Trophoblast cell (in vitro differentiated cells and primary cell): ENCODE measurements at regions not wholly inside any gene's neighbourhood (a gene's known extent, or its start where the extent isn't known, plus 50 kb on each side); places are given as distances from the start of the nearest gene placed in this dataset.

ENCODE experiments used
- DNase-seq, 2 donors: peaks; one replicate each; pipeline ENCODE4 v3.0.0-alpha.2; 2016
- H2AFZ ChIP-seq: 2 replicates; pipeline ENCODE4 v1.6.1; 2013; ENCODE audit warnings: low read length, moderate library complexity, mild to moderate bottlenecking; ENCODE audit not compliant: insufficient read depth, poor library complexity
- H2AK5ac ChIP-seq: 2 replicates; pipeline ENCODE4 v1.6.1; 2013; ENCODE audit warnings: mild to moderate bottlenecking, low read length
- H2BK120ac ChIP-seq: 2 replicates; pipeline ENCODE4 v1.6.1; 2013; ENCODE audit warnings: low read length, mild to moderate bottlenecking, moderate library complexity; ENCODE audit not compliant: insufficient read depth, poor library complexity
- H2BK12ac ChIP-seq: 2 replicates; pipeline ENCODE4 v1.6.1; 2013; ENCODE audit warnings: mild to moderate bottlenecking, low read length, moderate library complexity
- H2BK5ac ChIP-seq: 2 replicates; pipeline ENCODE4 v1.6.1; 2013; ENCODE audit warnings: low read length, low read depth, moderate library complexity, mild to moderate bottlenecking; ENCODE audit not compliant: poor library complexity
- H3K14ac ChIP-seq: 2 replicates; pipeline ENCODE4 v1.6.1; 2013; ENCODE audit warnings: mild to moderate bottlenecking, low read length
- H3K18ac ChIP-seq: 2 replicates; pipeline ENCODE4 v1.6.1; 2013; ENCODE audit warnings: mild to moderate bottlenecking, low read length
- H3K23ac ChIP-seq: 2 replicates; pipeline ENCODE4 v1.6.1; 2013; ENCODE audit warnings: low read length
- H3K27ac ChIP-seq: 2 replicates; pipeline ENCODE4 v1.5.1; 2013; ENCODE audit warnings: low read depth, mild to moderate bottlenecking, inconsistent platforms, low read length, moderate library complexity
- H3K27me3 ChIP-seq: 2 replicates; pipeline ENCODE4 v1.6.1; 2013; ENCODE audit warnings: inconsistent platforms, mild to moderate bottlenecking, low read length, moderate library complexity; ENCODE audit not compliant: insufficient read depth
- H3K36me3 ChIP-seq, 2 experiments: 1 replicate in 1 of 2; 2 replicates in 1 of 2; pipeline ENCODE4 v1.6.1; 2013; ENCODE audit warnings: low read length in 2 of 2, mild to moderate bottlenecking in 2 of 2, moderate library complexity in 1 of 2; ENCODE audit not compliant: insufficient read depth in 2 of 2, control insufficient read depth in 1 of 2
- H3K4ac ChIP-seq: 2 replicates; pipeline ENCODE4 v1.6.1; 2013; ENCODE audit warnings: low read depth, mild to moderate bottlenecking, low read length, moderate library complexity
- H3K4me1 ChIP-seq, 2 experiments: 1 replicate in 1 of 2; 2 replicates in 1 of 2; pipeline ENCODE4 v1.6.1; 2013; ENCODE audit warnings: low read length in 2 of 2, mild to moderate bottlenecking in 2 of 2, moderate library complexity in 1 of 2; ENCODE audit not compliant: insufficient read depth in 2 of 2, control insufficient read depth in 1 of 2
- H3K4me2 ChIP-seq: 2 replicates; pipeline ENCODE4 v1.6.1; 2013; ENCODE audit warnings: inconsistent platforms, mild to moderate bottlenecking, low read length, moderate library complexity
- H3K4me3 ChIP-seq: 2 replicates; pipeline ENCODE4 v1.5.1; 2013; ENCODE audit warnings: mild to moderate bottlenecking, low read depth, low read length, inconsistent platforms
- H3K79me1 ChIP-seq: one replicate; pipeline ENCODE4 v1.6.1; 2013; ENCODE audit warnings: low read length
- H3K79me2 ChIP-seq: 2 replicates; pipeline ENCODE4 v1.6.1; 2013; ENCODE audit warnings: low read length, mild to moderate bottlenecking; ENCODE audit not compliant: control insufficient read depth, insufficient read depth, poor library complexity
- H3K9ac ChIP-seq: 2 replicates; pipeline ENCODE4 v1.6.1; 2013; ENCODE audit warnings: mild to moderate bottlenecking, low read length
- H3K9me3 ChIP-seq: 2 replicates; pipeline ENCODE4 v1.6.1; 2013; ENCODE audit warnings: low read depth, mild to moderate bottlenecking, control low read depth, inconsistent platforms, low read length; ENCODE audit not compliant: insufficient read depth
- H4K12ac ChIP-seq: 2 replicates; pipeline ENCODE4 v1.6.1; 2013; ENCODE audit warnings: low read depth, mild to moderate bottlenecking, low read length, moderate library complexity
- H4K8ac ChIP-seq: 2 replicates; pipeline ENCODE4 v1.6.1; 2013; ENCODE audit warnings: low read depth, mild to moderate bottlenecking, low read length, moderate library complexity
- H4K91ac ChIP-seq: one replicate; pipeline ENCODE4 v1.6.1; 2013; ENCODE audit warnings: low read depth, mild to moderate bottlenecking, low read length, moderate library complexity
- WGBS: extraction: QIAGEN DNeasy Blood & Tissue Kit; methylation state at CpG from one replicate; pipeline ENCODE4 v1.1.7; 2013; ENCODE audit warnings: missing lambda C conversion rate; ENCODE audit not compliant: insufficient read length, insufficient coverage; ENCODE audit errors: extremely low coverage; 5-methylcytosine and 5-hydroxymethylcytosine counted together

GRCh38 chr6:14757014-14757413 is 488.9 kb upstream of the JARID2 start:
- H2AK5ac ChIP-seq, result no peak overlapping the region
- no peak overlapping the region for H2BK12ac ChIP-seq
- no peak overlapping the region for H4K12ac ChIP-seq
- no CpG with 5 or more reads among the region's 1 CpG for WGBS
- H3K14ac ChIP-seq, result no peak overlapping the region
- no peaks in the 10 kb centered on the region for H3K9me3 ChIP-seq
- DNase-seq, result no peak
- H3K4me2 ChIP-seq, result no peak overlapping the region
- no peaks in the 10 kb centered on the region for H3K79me2 ChIP-seq
- H2BK5ac ChIP-seq, result no peak overlapping the region
- H3K27me3 ChIP-seq, result no peaks in the 10 kb centered on the region
- H4K8ac ChIP-seq, result no peak overlapping the region
- H2BK120ac ChIP-seq, result no peak overlapping the region
- no peak overlapping the region for H2AFZ ChIP-seq
- no peak overlapping the region for H3K4me3 ChIP-seq
- H3K79me1 ChIP-seq, result no peaks in the 10 kb centered on the region
- H3K27ac ChIP-seq, result no peak overlapping the region
- no peak overlapping the region for H3K23ac ChIP-seq
- no peaks in the 10 kb centered on the region for H3K4me1 ChIP-seq
- no peaks in the 10 kb centered on the region for H3K36me3 ChIP-seq
- H3K18ac ChIP-seq, result no peak overlapping the region
- H3K4ac ChIP-seq, result no peak overlapping the region
- H4K91ac ChIP-seq, result no peak overlapping the region
- no peak overlapping the region for H3K9ac ChIP-seq

GRCh38 chr6:14757418-14757817 is 488.5 kb upstream of the JARID2 start:
- Histone ChIP-seq H3K18ac (no peak overlapping the region), H3K4me2 (no peak overlapping the region), H3K23ac (no peak overlapping the region), H2BK12ac (no peak overlapping the region), H3K79me1 (no peaks in the 10 kb centered on the region), H2BK5ac (no peak overlapping the region), H4K91ac (no peak overlapping the region), H3K79me2 (no peaks in the 10 kb centered on the region), H3K4me1 (no peaks in the 10 kb centered on the region), H2AK5ac (no peak overlapping the region), H4K8ac (no peak overlapping the region), H3K36me3 (no peaks in the 10 kb centered on the region), H3K14ac (no peak overlapping the region), H4K12ac (no peak overlapping the region), H3K4ac (no peak overlapping the region), H3K27ac (no peak overlapping the region), H3K27me3 (no peaks in the 10 kb centered on the region), H2BK120ac (no peak overlapping the region), H2AFZ (no peak overlapping the region), H3K9me3 (no peaks in the 10 kb centered on the region), H3K4me3 (no peak overlapping the region), H3K9ac (no peak overlapping the region)
- no peak for DNase-seq
- WGBS, result no CpG with 5 or more reads among the region's 1 CpG

DNA sequence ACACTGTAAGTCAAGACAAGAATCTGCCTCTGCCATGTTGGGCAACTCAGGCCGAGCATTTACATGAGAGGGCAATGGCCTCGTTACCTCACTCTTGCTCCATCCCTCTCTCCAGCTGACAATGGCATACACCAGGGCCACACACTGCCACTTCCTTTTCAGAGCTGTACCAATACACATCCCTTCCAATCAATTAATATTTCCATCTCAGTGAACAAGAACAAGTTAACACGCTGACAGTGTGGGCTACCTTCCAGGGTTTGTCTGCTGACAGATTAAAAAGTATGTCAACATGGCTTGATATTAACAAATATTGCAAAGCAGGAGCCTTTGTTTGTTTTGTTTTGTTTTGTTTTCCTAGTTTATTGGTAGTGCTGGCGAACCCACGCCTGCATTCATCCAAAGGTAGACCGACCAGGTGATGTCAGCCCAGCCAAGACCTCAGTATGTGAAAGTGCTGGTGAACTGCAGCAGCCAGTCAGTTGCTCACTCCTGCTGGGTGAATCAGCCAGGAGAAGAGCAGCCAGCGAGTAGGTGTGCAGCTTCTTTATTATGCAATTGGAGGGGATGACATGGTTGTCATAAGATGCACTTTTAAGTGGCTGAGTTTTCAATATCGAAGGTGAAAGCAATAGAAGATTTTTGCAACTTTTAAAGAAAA is 487.3 kb upstream of the JARID2 start:
- Histone ChIP-seq H3K27me3 (no peaks in the 10 kb centered on the region), H2AK5ac (no peak overlapping the region), H4K91ac (no peak overlapping the region), H3K27ac (no peak overlapping the region), H2BK12ac (no peak overlapping the region), H3K79me2 (no peaks in the 10 kb centered on the region), H3K9me3 (no peaks in the 10 kb centered on the region), H3K4ac (no peak overlapping the region), H4K8ac (no peak overlapping the region), H3K4me3 (no peak overlapping the region), H3K79me1 (no peaks in the 10 kb centered on the region), H3K4me1 (peaks cover 0 to 2% of the 10 kb centered on the region in 2 experiments), H3K14ac (no peak overlapping the region), H3K36me3 (no peaks in the 10 kb centered on the region), H2BK5ac (no peak overlapping the region), H3K23ac (no peak overlapping the region), H2AFZ (no peak overlapping the region), H3K9ac (no peak overlapping the region), H3K18ac (no peak overlapping the region), H4K12ac (no peak overlapping the region), H2BK120ac (no peak overlapping the region), H3K4me2 (no peak overlapping the region)
- DNase-seq, result peak; percentile 55 to 71
- no CpG with 5 or more reads among the region's 8 CpGs for WGBS

- Histone ChIP-seq H2AK5ac (no peak overlapping the region), H3K4ac (no peak overlapping the region), H2BK12ac (no peak overlapping the region), H3K4me1 (peaks cover 2% of the 10 kb centered on the region in 2 experiments), H3K27me3 (no peaks in the 10 kb centered on the region), H3K27ac (no peak overlapping the region), H3K9ac (no peak overlapping the region), H3K4me3 (no peak overlapping the region), H3K14ac (no peak overlapping the region), H2BK5ac (no peak overlapping the region), H3K36me3 (no peaks in the 10 kb centered on the region), H4K91ac (no peak overlapping the region), H2AFZ (no peak overlapping the region), H3K18ac (no peak overlapping the region), H2BK120ac (no peak overlapping the region), H4K8ac (no peak overlapping the region), H3K9me3 (no peaks in the 10 kb centered on the region), H4K12ac (no peak overlapping the region), H3K79me2 (no peaks in the 10 kb centered on the region), H3K4me2 (no peak overlapping the region), H3K23ac (no peak overlapping the region), H3K79me1 (peaks cover 5% of the 10 kb centered on the region)
- DNase-seq, result no peak
- no CpG with 5 or more reads among the region's 4 CpGs for WGBS
Observed at GRCh38 chr6:14759976-14760672, 485.7 kb upstream of the JARID2 start.
